K562 (cell line): ENCODE measurements at regions not wholly inside any gene's neighbourhood (a gene's known extent, or its start where the extent isn't known, plus 50 kb on each side); places are given as distances from the start of the nearest gene placed in this dataset.
A peak's percentile ranks its signal among the peaks of the same experiment; 100 is the strongest.

Source experiments
- ATAC-seq: fragments of 200-7000 bp; cut with Tn5 transposase; 3 replicates; pipeline ENCODE4 v1.9.1; 2020; ENCODE audit warnings: moderate library complexity
- BruUV-seq: library from RNA; stranded (reverse); fragments of 400-500 nt; replicated peaks from 2 replicates; lab custom pipeline; 2021; lab: Mats Ljungman, UMichigan
- CTCF ChIA-PET: fragments of 300-600 bp; formaldehyde crosslinking; extraction: SDS; loops from one replicate; lab custom pipeline; 2021; ENCODE audit warnings: low intra/inter-chr PET ratio; lab: Yijun Ruan, JAX
- POLR2A ChIA-PET: fragments of 300-600, 350-650 bp; sonication (Branson Sonifier 250); formaldehyde crosslinking; extraction: SDS; loops from one replicate; lab custom pipeline; 2021; ENCODE audit warnings: antibody characterized with exemption, inconsistent platforms; lab: Yijun Ruan, JAX
- DNase-seq, 4 experiments: peaks; one replicate each; pipeline versions ENCODE4 v3.0.0 to v3.0.0-alpha.2; 2011 to 2018; ENCODE audit warnings: low spot score in 3 of 4, mixed read lengths in 3 of 4; ENCODE audit errors: extremely low read depth in 1 of 4
- FAIRE-seq: peaks from 2 replicates; lab custom pipeline; 2011; peaks lifted over from hg19 to GRCh38; lab: Jason Lieb, UNC
- H2AFZ ChIP-seq: 2 replicates; pipeline ENCODE4 v1.6.0; 2011; ENCODE audit warnings: low read depth, low read length, control low read depth, inconsistent platforms
- H3K27ac ChIP-seq: fragments of 200-600 bp; 3 replicates; pipeline ENCODE4 v1.8.0; 2011; ENCODE audit warnings: low read depth, mild to moderate bottlenecking, control low read depth, inconsistent platforms, low read length, moderate library complexity, mixed read lengths; ENCODE audit errors: extremely low read depth
- H3K27me3 ChIP-seq, 2 experiments: fragments of 300-600 bp in 1 of 2; 2 replicates in 1 of 2; 3 replicates in 1 of 2; pipeline versions ENCODE4 v1.6.0 to v1.8.0; 2011; ENCODE audit warnings: inconsistent platforms in 2 of 2, low read length in 2 of 2, mild to moderate bottlenecking in 1 of 2, mixed read lengths in 1 of 2, moderate library complexity in 1 of 2; ENCODE audit not compliant: control insufficient read depth in 2 of 2, insufficient read depth in 2 of 2
- H3K36me3 ChIP-seq: fragments of 300-600 bp; 3 replicates; pipeline ENCODE4 v1.8.0; 2011; ENCODE audit warnings: mild to moderate bottlenecking, low read length, inconsistent platforms; ENCODE audit not compliant: control insufficient read depth, insufficient read depth
- H3K4me1 ChIP-seq, 2 experiments: fragments of 200-600 bp in 1 of 2; replicated peaks in 1 of 2; 2 replicates in 1 of 2; 3 replicates in 1 of 2; pipeline versions ENCODE4 v1.5.1 to v1.8.0; 2011; ENCODE audit warnings: inconsistent platforms in 2 of 2, low read length in 2 of 2, mild to moderate bottlenecking in 1 of 2, mixed read lengths in 1 of 2, moderate library complexity in 1 of 2; ENCODE audit not compliant: control insufficient read depth in 2 of 2, insufficient read depth in 2 of 2
- H3K4me2 ChIP-seq: 2 replicates; pipeline ENCODE4 v1.6.1; 2011; ENCODE audit warnings: low read length, control low read depth, inconsistent platforms, mixed read lengths; ENCODE audit not compliant: insufficient read depth
- H3K4me3 ChIP-seq: fragments of 200-600 bp; sonication (generic), shearing (Covaris generic); 2 replicates; pipeline ENCODE4 v1.5.1; 2016; ENCODE audit warnings: control low read depth, inconsistent platforms
- H3K79me2 ChIP-seq: fragments of 200-600 bp; 3 replicates; pipeline ENCODE4 v1.8.0; 2011; ENCODE audit warnings: low read length, inconsistent platforms; ENCODE audit not compliant: control insufficient read depth, insufficient read depth
- H3K9ac ChIP-seq, 2 experiments: 2 replicates each; pipeline versions ENCODE4 v1.6.0 to v1.6.1; 2011; ENCODE audit warnings: low read depth in 2 of 2, low read length in 2 of 2, control low read depth in 1 of 2, inconsistent platforms in 1 of 2, mild to moderate bottlenecking in 1 of 2, mixed read lengths in 1 of 2; ENCODE audit not compliant: insufficient read depth in 1 of 2
- H3K9me1 ChIP-seq: one replicate; pipeline ENCODE4 v1.6.0; 2011; ENCODE audit warnings: inconsistent platforms, mild to moderate bottlenecking, low read length, moderate library complexity; ENCODE audit not compliant: control insufficient read depth, insufficient read depth
- H3K9me3 ChIP-seq: replicated peaks from 2 replicates; pipeline ENCODE4 v1.5.1; 2011; ENCODE audit warnings: low read depth, low read length, inconsistent platforms; ENCODE audit not compliant: control insufficient read depth, insufficient read depth
- H4K20me1 ChIP-seq: replicated peaks from 2 replicates; pipeline ENCODE4 v1.6.1; 2011; ENCODE audit warnings: low read length, inconsistent platforms, mixed read lengths; ENCODE audit not compliant: control insufficient read depth, insufficient read depth
- CEBPB ChIP-seq: fragments of 450-650 bp; IDR thresholded peaks from 2 replicates; pipeline ENCODE4 v1.6.1; 2016; ENCODE audit warnings: missing genetic modification characterization, missing compliant biosample characterization
- NFYB ChIP-seq: IDR thresholded peaks from 2 replicates; pipeline ENCODE4 v1.6.1; 2011; ENCODE audit warnings: mild to moderate bottlenecking, moderate library complexity; ENCODE audit not compliant: insufficient read length; ENCODE audit errors: extremely low read depth
- RUNX1 ChIP-seq: sonication (generic); IDR thresholded peaks from 2 replicates; pipeline ENCODE4 v1.6.1; 2016; ENCODE audit warnings: antibody characterized with exemption, low read depth
- SAFB ChIP-seq: fragments of 200-400 bp; formaldehyde crosslinking; IDR thresholded peaks from 2 replicates; pipeline ENCODE4 v1.6.1; 2017; ENCODE audit warnings: low read depth, low read length, borderline replicate concordance
- SRF ChIP-seq, 2 experiments: fragments of 250-450, 450-650 bp in 1 of 2; sonication (Bioruptor Pico) in 1 of 2; sonication (generic) in 1 of 2; formaldehyde crosslinking; IDR thresholded peaks; 2 replicates each; pipeline versions ENCODE4 v1.5.0 to v1.5.1; 2020 to 2022; ENCODE audit warnings: mild to moderate bottlenecking in 1 of 2, missing genetic modification reagents in 1 of 2
- in situ Hi-C: fragments of 300-500 bp; cut with MboI; formaldehyde crosslinking; loops from 4 replicates; pipeline ENCODE4 v1.15.0; 2018; ENCODE audit warnings: inconsistent platforms, mixed read lengths
- intact Hi-C: fragments of 100-400 bp; cut with micrococcal nuclease; formaldehyde crosslinking; loops from 2 replicates; pipeline ENCODE4 v1.14.2; 2022

DNA sequence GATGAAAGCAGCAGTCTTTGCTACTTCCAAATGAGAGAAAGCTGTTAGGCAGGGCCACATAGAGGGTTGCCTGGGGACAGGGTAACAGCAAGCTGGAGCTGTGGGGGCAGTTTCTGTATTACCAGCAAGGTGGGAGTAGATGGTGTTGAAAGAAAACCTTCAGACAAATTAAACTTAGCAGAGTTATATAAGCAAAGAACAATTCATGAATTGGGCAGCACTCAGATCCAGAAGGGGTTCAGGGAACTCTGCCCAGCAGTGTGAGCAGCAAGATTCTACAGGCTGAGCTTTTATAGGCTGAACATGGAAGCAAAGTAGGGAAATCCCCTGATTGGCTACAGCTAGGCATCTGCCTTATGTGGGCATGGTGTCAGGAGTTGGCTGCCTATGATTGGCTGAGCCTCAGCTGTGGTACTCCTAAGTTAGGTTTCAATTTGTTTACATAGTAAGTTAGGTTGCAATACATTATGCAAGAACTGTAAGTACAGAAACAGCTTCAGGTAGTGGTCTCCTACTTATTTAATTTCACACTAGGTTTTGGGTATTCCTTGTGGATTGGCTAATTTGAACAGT, 64.1 kb upstream of the TMPRSS2 start:
- H2AFZ ChIP-seq, result no peak overlapping the region
- CTCF ChIA-PET, result no interaction called here
- no peak overlapping the region for H3K4me2 ChIP-seq
- BruUV-seq, result no TSS peak
- no peaks in the 10 kb centered on the region for H3K36me3 ChIP-seq
- H3K4me1 ChIP-seq, result no peaks in the 10 kb centered on the region
- no peaks in the 10 kb centered on the region for H3K9me3 ChIP-seq
- no peak overlapping the region for H3K4me3 ChIP-seq
- no peaks in the 10 kb centered on the region for H3K79me2 ChIP-seq
- POLR2A ChIA-PET, result interaction anchor here (0.5 to 1.2 kb wide), 2 partner anchors 16 to 369 kb away, joined by 3 read pairs; no protein-coding TSS in a partner anchor
- DNase-seq, result peak in 1 of 4 experiments; percentile 19
- no peak overlapping the region for H3K27ac ChIP-seq
- peaks cover 0 to 10% of the 10 kb centered on the region in 2 experiments; a peak in 4 of 5 replicates for H3K27me3 ChIP-seq
- no peaks in the 10 kb centered on the region for H3K9me1 ChIP-seq
- in situ Hi-C loops (no loop called here), intact Hi-C loops (no loop called here)
- peak; percentile 82 for ATAC-seq
- TF ChIP-seq NFYB (peak; percentile 32), SRF (CRISPR knock-in tag; IDR thresholded peaks at IDR 0.05) (peak in 1 of 2 experiments; percentile 44; a peak in 1 of 4 replicates), RUNX1 (no peak), SAFB (no peak), CEBPB (tag) (peak; percentile 64; the same call in 1 of the 2 replicates)
- TF ChIP-seq, all 486 proteins: peak for 3
- H3K9ac ChIP-seq, result no peak overlapping the region
- FAIRE-seq, result no peak
- H4K20me1 ChIP-seq, result no peaks in the 10 kb centered on the region
